Amniotic epithelial cell (primary cell): ENCODE measurements at regions not wholly inside any gene's neighbourhood (a gene's known extent, or its start where the extent isn't known, plus 50 kb on each side); places are given as distances from the start of the nearest gene placed in this dataset.
"Not testable (repeated sequence)": the region's sequence is repeated elsewhere in the genome, so short reads cannot be mapped to it uniquely, and the experiment has no call there.

Experiments
- DNase-seq: peaks from one replicate; pipeline ENCODE4 v3.0.0-alpha.2; 2010; ENCODE audit warnings: low read depth

- DNase-seq, result no peak
Measured at GRCh38 chr16:58815181-58815888, 81.2 kb upstream of the GOT2 start.

DNA sequence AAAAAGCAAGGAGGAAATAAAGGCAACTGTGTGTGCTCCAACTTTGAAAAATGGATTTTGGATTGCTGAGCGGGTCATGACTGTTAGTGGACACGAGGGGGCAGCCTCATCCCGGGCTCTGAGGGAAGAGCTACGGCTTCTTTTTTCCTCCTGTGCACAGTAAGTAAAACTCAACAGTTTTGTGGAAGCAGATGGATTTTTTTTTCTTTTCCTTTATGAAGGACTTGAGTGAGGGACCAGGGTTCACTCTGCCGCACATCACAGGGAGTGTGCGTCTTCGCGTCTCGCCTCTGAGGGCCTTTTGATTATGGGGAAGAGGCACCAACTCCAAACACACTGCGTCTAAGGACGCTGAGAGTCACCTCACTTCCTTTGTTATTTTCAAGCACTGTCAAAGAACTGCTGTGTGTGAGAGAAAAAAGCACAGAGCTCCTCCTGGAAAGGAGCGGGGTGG lies 80.3 kb upstream of the GOT2 start:
- peak; percentile 11 for DNase-seq

DNA sequence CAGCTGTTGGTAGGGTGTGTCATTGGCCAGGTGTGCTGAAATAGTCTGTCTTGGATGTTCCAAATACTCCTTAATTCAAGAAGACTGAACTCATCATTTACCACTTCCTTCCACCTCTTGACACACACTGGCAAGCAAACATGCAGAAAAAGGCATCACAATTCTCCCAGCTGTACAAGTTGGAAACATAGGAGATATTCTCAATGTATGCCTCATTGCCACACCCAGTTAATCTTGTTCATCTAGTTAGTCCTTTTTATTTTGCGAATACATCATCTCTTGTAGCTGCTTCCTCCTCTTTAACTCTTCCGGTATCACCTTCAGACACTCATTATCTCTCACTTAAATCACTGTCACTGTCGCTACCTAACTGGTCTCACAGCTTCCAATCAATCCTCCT lies 75.1 kb upstream of the GOT2 start:
- no peak for DNase-seq

- DNase-seq, result no peak
Measured at GRCh38 chr16:58807276-58807675, 73.2 kb upstream of the GOT2 start.

- DNase-seq, result no peak
Measured at GRCh38 chr16:58801838-58802237, 67.7 kb upstream of the GOT2 start.

GRCh38 chr16:58797137-58797801 lies 63.2 kb upstream of the GOT2 start:
- DNase-seq, result no peak

- DNase-seq, result no peak
Measured at GRCh38 chr16:58793366-58793765, 59.2 kb upstream of the GOT2 start.

GRCh38 chr16:58792188-58792587 lies 58.1 kb upstream of the GOT2 start:
- no peak for DNase-seq

DNA sequence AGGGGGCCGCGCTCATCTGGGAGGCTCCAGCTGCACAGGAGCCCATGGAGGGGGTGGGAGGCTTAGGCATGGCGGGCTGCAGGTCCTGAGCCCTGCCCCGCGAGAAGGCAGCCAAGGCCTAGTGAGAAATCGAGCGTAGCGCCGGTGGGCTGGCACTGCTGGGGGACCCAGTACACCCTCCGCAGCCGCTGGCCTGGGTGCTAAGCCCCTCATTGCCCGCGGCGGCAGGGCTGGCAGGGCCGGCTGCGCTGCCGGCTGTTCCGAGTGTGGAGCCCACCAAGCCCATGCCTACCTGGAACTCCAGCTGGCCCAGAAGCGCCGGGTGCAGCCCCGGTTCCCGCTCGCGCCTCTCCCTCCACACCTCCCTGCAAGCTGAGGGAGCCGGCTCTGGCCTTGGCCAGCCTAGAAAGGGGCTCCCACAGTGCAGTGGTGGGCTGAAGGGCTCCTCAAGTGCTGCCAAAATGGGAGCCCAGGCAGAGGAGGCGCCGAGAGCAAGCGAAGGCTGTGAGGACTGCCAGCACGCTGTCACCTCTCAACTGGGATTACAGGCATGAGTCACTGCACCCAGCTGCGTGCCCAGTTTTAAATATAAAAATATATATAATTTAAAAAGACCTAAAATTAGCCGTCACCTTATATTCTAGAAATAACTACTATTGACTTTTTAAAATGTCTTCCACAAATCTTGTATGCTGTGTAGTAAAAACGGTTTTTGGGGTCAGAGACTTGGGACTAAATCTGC lies 56.9 kb upstream of the GOT2 start:
- DNase-seq, result not testable (repeated sequence)

- peak; percentile 11 for DNase-seq
Measured at GRCh38 chr16:58789351-58789750, 55.2 kb upstream of the GOT2 start.
